H9 (cell line): ENCODE measurements at regions not wholly inside any gene's neighbourhood (a gene's known extent, or its start where the extent isn't known, plus 50 kb on each side); places are given as distances from the start of the nearest gene placed in this dataset.

ENCODE experiments used
- DNase-seq: peaks from one replicate; pipeline ENCODE4 v3.0.0-alpha.2; 2017
- H2AFZ ChIP-seq: one replicate; pipeline ENCODE4 v1.6.1; 2013; ENCODE audit warnings: mild to moderate bottlenecking, low read length, control low read depth, moderate library complexity
- H2AK5ac ChIP-seq: 2 replicates; pipeline ENCODE4 v1.6.1; 2013; ENCODE audit warnings: low read length, control low read depth, mixed read lengths; ENCODE audit not compliant: insufficient read length
- H2BK120ac ChIP-seq: one replicate; pipeline ENCODE4 v1.6.1; 2013; ENCODE audit warnings: low read depth, mild to moderate bottlenecking, low read length, control low read depth, inconsistent platforms; ENCODE audit not compliant: poor library complexity, severe bottlenecking
- H2BK12ac ChIP-seq: 2 replicates; pipeline ENCODE4 v1.6.1; 2013; ENCODE audit warnings: low read length, control low read depth, mixed read lengths, low read depth; ENCODE audit not compliant: insufficient read length
- H2BK15ac ChIP-seq: 2 replicates; pipeline ENCODE4 v1.6.1; 2013; ENCODE audit warnings: low read depth, low read length, control low read depth
- H2BK20ac ChIP-seq: one replicate; pipeline ENCODE4 v1.6.1; 2013; ENCODE audit warnings: low read depth, mild to moderate bottlenecking, low read length, control low read depth, inconsistent platforms; ENCODE audit not compliant: poor library complexity, severe bottlenecking
- H2BK5ac ChIP-seq: 2 replicates; pipeline ENCODE4 v1.6.1; 2013; ENCODE audit warnings: low read length, control low read depth, mixed read lengths; ENCODE audit not compliant: insufficient read length
- H3K14ac ChIP-seq: 2 replicates; pipeline ENCODE4 v1.6.1; 2013; ENCODE audit warnings: low read length, control low read depth; ENCODE audit not compliant: insufficient read depth
- H3K18ac ChIP-seq: 2 replicates; pipeline ENCODE4 v1.6.1; 2013; ENCODE audit warnings: low read depth, mild to moderate bottlenecking, mixed read lengths, low read length, control low read depth; ENCODE audit not compliant: insufficient read length
- H3K23ac ChIP-seq: 2 replicates; pipeline ENCODE4 v1.6.1; 2013; ENCODE audit warnings: low read length, control low read depth, mixed read lengths, low read depth; ENCODE audit not compliant: insufficient read length
- H3K23me2 ChIP-seq: 2 replicates; pipeline ENCODE4 v1.6.1; 2013; ENCODE audit warnings: low read depth, mild to moderate bottlenecking, mixed read lengths, low read length, control low read depth; ENCODE audit not compliant: insufficient read length, poor library complexity, severe bottlenecking
- H3K27ac ChIP-seq: 2 replicates; pipeline ENCODE4 v1.5.1; 2013; ENCODE audit warnings: low read length, control low read depth, mixed read lengths, low read depth; ENCODE audit not compliant: insufficient read length
- H3K27me3 ChIP-seq: 2 replicates; pipeline ENCODE4 v1.6.1; 2013; ENCODE audit warnings: low read length, control low read depth, inconsistent platforms; ENCODE audit not compliant: insufficient read depth
- H3K4ac ChIP-seq: 2 replicates; pipeline ENCODE4 v1.6.1; 2013; ENCODE audit warnings: low read depth, mild to moderate bottlenecking, control low read depth, inconsistent platforms, low read length, moderate library complexity
- H3K4me1 ChIP-seq: 2 replicates; pipeline ENCODE4 v1.6.1; 2013; ENCODE audit warnings: low read length, control low read depth, inconsistent platforms; ENCODE audit not compliant: insufficient read depth
- H3K4me2 ChIP-seq: 2 replicates; pipeline ENCODE4 v1.6.1; 2013; ENCODE audit warnings: low read length, control low read depth, mixed read lengths; ENCODE audit not compliant: insufficient read length, insufficient read depth
- H3K56ac ChIP-seq: 2 replicates; pipeline ENCODE4 v1.6.1; 2013; ENCODE audit warnings: low read depth, mild to moderate bottlenecking, mixed read lengths, low read length, control low read depth; ENCODE audit not compliant: insufficient read length
- H3K79me1 ChIP-seq: 2 replicates; pipeline ENCODE4 v1.6.1; 2013; ENCODE audit warnings: low read depth, mild to moderate bottlenecking, moderate library complexity, low read length, control low read depth, inconsistent platforms; ENCODE audit not compliant: insufficient read depth, poor library complexity, severe bottlenecking
- H3K79me2 ChIP-seq: 2 replicates; pipeline ENCODE4 v1.6.1; 2013; ENCODE audit warnings: low read length, control low read depth, inconsistent platforms; ENCODE audit not compliant: insufficient read depth
- H3K9ac ChIP-seq: 2 replicates; pipeline ENCODE4 v1.6.1; 2013; ENCODE audit warnings: low read length, control low read depth, mixed read lengths; ENCODE audit not compliant: insufficient read length; ENCODE audit errors: extremely low read depth
- H3K9me3 ChIP-seq: one replicate; pipeline ENCODE4 v1.6.1; 2013; ENCODE audit warnings: low read depth, low read length, inconsistent platforms; ENCODE audit not compliant: control insufficient read depth
- H3T11ph ChIP-seq: one replicate; pipeline ENCODE4 v1.6.1; 2013; ENCODE audit warnings: mild to moderate bottlenecking, low read length, control low read depth, inconsistent platforms
- H4K20me1 ChIP-seq: one replicate; pipeline ENCODE4 v1.6.1; 2013; ENCODE audit not compliant: control insufficient read depth, insufficient read length, insufficient read depth
- H4K5ac ChIP-seq: 2 replicates; pipeline ENCODE4 v1.6.1; 2013; ENCODE audit warnings: low read depth, mild to moderate bottlenecking, mixed read lengths, low read length, control low read depth; ENCODE audit not compliant: insufficient read length
- H4K8ac ChIP-seq: replicated peaks from 2 replicates; pipeline ENCODE4 v1.6.1; 2013; ENCODE audit warnings: low read length, control low read depth, mixed read lengths, low read depth; ENCODE audit not compliant: insufficient read length
- H4K91ac ChIP-seq: 2 replicates; pipeline ENCODE4 v1.6.1; 2013; ENCODE audit warnings: low read depth, mild to moderate bottlenecking, moderate library complexity, mixed read lengths, low read length, control low read depth; ENCODE audit not compliant: insufficient read length
- H3K27ac Mint-ChIP-seq, 3 experiments: 2 replicates in 2 of 3; 3 replicates in 1 of 3; pipeline ENCODE4 v1.8.0; 2020 to 2021; ENCODE audit warnings: mixed read lengths in 3 of 3, mild to moderate bottlenecking in 1 of 3, moderate library complexity in 1 of 3
- H3K27me3 Mint-ChIP-seq: 2 replicates; pipeline ENCODE4 v1.8.0; 2021; ENCODE audit warnings: low read depth, mild to moderate bottlenecking, moderate library complexity, mixed read lengths
- H3K36me3 Mint-ChIP-seq, 3 experiments: 2 replicates in 2 of 3; 3 replicates in 1 of 3; pipeline ENCODE4 v1.8.0; 2020 to 2021; ENCODE audit warnings: low read depth in 3 of 3, mixed read lengths in 3 of 3; ENCODE audit not compliant: insufficient read depth in 1 of 3
- H3K4me1 Mint-ChIP-seq, 2 experiments: 2 replicates each; pipeline ENCODE4 v1.8.0; 2020; ENCODE audit warnings: mixed read lengths in 2 of 2
- H3K4me3 Mint-ChIP-seq, 2 experiments: 2 replicates in 1 of 2; 3 replicates in 1 of 2; pipeline ENCODE4 v1.8.0; 2020 to 2021; ENCODE audit warnings: mild to moderate bottlenecking in 2 of 2, mixed read lengths in 2 of 2, moderate library complexity in 1 of 2
- H3K9me3 Mint-ChIP-seq, 2 experiments: 2 replicates in 1 of 2; 3 replicates in 1 of 2; pipeline ENCODE4 v1.8.0; 2020; ENCODE audit warnings: mild to moderate bottlenecking in 2 of 2, mixed read lengths in 2 of 2, moderate library complexity in 1 of 2
- CTCF ChIP-seq: fragments of 200-600 bp; sonication (generic); conservative IDR thresholded peaks from 3 replicates; pipeline ENCODE4 v1.8.0; 2021; ENCODE audit warnings: antibody characterized with exemption, mild to moderate bottlenecking
- WGBS: extraction: QIAGEN DNeasy Blood & Tissue Kit; methylation state at CpG from one replicate; pipeline ENCODE4 v1.1.7; 2013; ENCODE audit warnings: missing lambda C conversion rate, low lambda C conversion rate, mixed read lengths; ENCODE audit not compliant: insufficient read length; ENCODE audit errors: extremely low coverage; 5-methylcytosine and 5-hydroxymethylcytosine counted together

GRCh38 chr2:236647621-236648020 is 78.0 kb downstream of the ACKR3 start:
- peaks cover 11% of the 10 kb centered on the region for H3K27me3 Mint-ChIP-seq
- Histone ChIP-seq H3K18ac (no peak overlapping the region), H2BK15ac (no peak overlapping the region), H3K23me2 (no peaks in the 10 kb centered on the region), H3K56ac (no peak overlapping the region), H2BK12ac (no peak overlapping the region), H2AFZ (no peak overlapping the region), H3T11ph (no peak overlapping the region), H4K8ac (no peak overlapping the region), H3K9ac (no peak overlapping the region), H2AK5ac (no peak overlapping the region), H3K4me1 (no peaks in the 10 kb centered on the region), H3K4me2 (no peak overlapping the region), H3K79me2 (no peaks in the 10 kb centered on the region), H3K79me1 (no peaks in the 10 kb centered on the region), H3K14ac (no peak overlapping the region), H2BK120ac (no peak overlapping the region), H4K5ac (no peak overlapping the region), H3K4ac (no peak overlapping the region), H3K27me3 (no peaks in the 10 kb centered on the region), H3K9me3 (no peaks in the 10 kb centered on the region), H3K23ac (no peak overlapping the region), H2BK20ac (no peak overlapping the region), H4K91ac (no peak overlapping the region), H4K20me1 (no peaks in the 10 kb centered on the region), H2BK5ac (no peak overlapping the region), H3K27ac (no peak overlapping the region)
- peaks cover 0 to 5% (median 0%) of the 10 kb centered on the region in 3 experiments; a peak in 1 of 7 replicates for H3K36me3 Mint-ChIP-seq
- H3K4me1 Mint-ChIP-seq = peaks cover 6 to 7% of the 10 kb centered on the region in 2 experiments
- TF ChIP-seq CTCF = no peak
- no peak for DNase-seq
- peaks cover 0 to 7% of the 10 kb centered on the region in 2 experiments; a peak in 3 of 5 replicates for H3K9me3 Mint-ChIP-seq
- H3K27ac Mint-ChIP-seq = no peak overlapping the region
- no CpG with 5 or more reads among the region's 5 CpGs for WGBS
- no peak overlapping the region for H3K4me3 Mint-ChIP-seq
